Left colon (tissue), 2 donors: ENCODE measurements at regions not wholly inside any gene's neighbourhood (a gene's known extent, or its start where the extent isn't known, plus 50 kb on each side); places are given as distances from the start of the nearest gene placed in this dataset.

Experiments used
- ATAC-seq: fragments of 200-7000 bp; cut with Tn5 transposase; one replicate; pipeline ENCODE4 v1.9.1; 2020; ENCODE audit warnings: mild to moderate bottlenecking, moderate library complexity
- DNase-seq, 2 donors: peaks; one replicate each; pipeline ENCODE4 v3.0.0-alpha.2; 2020
- intact Hi-C, 2 donors: fragments of 100-400 bp; cut with DNase I in 1 of 2; cut with micrococcal nuclease in 1 of 2; formaldehyde crosslinking; loops; one replicate each; pipeline versions ENCODE4 v1.11.2 to v1.14.0; 2022; cut with DNase I, micrococcal nuclease
- donor health status: DM: no; HTN: no; CAD: no.
- donor health status: DM: yes; HTN: yes; CAD: no.

GRCh38 chr2:5520463-5520972 lies 171.7 kb upstream of the SOX11 start:
- ATAC-seq (no peak), DNase-seq (no peak)
- intact Hi-C loops = no loop called here

DNA sequence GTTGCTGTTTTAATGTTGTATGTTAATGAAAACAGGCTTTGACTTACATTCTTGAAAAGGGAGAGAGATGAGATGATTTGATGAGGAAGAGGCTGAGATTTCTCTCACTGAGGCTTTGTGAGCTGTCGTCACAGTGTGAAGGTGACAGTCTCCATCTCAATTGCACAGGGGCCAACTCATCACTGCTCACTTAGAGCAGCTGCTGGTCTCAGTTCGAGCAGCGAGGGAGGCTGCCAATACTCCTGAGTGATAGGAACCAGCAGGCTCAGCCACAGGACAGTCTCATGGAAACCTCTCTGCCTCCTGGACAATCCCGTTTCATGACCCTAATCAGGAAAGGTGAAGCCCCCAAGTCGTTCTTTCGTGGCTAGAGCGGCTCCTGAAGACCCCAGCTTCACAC lies 170.7 kb upstream of the SOX11 start:
- ATAC-seq = no peak
- intact Hi-C loops = no loop called here
- DNase-seq = no peak

DNA sequence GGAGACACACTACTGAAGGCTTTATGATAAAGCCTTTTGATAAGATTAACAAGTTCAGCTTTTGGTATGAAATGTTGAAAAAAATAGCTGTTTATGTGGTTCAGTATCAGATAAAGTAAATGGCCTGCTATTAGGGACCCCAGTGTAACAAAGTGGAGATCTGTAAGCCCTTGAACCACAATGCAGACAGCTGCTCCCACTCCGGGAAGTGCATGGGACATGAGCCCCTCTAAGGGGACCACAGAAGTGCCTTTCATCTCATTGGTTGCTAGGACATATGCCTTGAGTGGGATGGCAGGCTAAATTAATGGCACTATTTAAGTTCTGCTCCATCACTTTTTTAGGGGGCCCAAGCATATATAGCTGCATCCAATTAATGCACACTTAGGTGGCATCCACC lies 167.6 kb upstream of the SOX11 start:
- ATAC-seq = no peak
- DNase-seq = no peak
- intact Hi-C loops = no loop called here

- intact Hi-C loops = no loop called here
Measured at GRCh38 chr2:5528706-5529105, 163.5 kb upstream of the SOX11 start.

GRCh38 chr2:5530011-5530696 lies 162.0 kb upstream of the SOX11 start:
- no peak for DNase-seq
- intact Hi-C loops = no loop called here
- no peak for ATAC-seq

More at GRCh38 chr2:5528706-5529105, 163.5 kb upstream of the SOX11 start:
- ATAC-seq = no peak
- DNase-seq = no peak

- ATAC-seq = no peak
- intact Hi-C loops = no loop called here
- no peak for DNase-seq
Measured at GRCh38 chr2:5535301-5535700, 156.9 kb upstream of the SOX11 start.

- intact Hi-C loops = no loop called here
- ATAC-seq = no peak
- no peak for DNase-seq
Measured at GRCh38 chr2:5537180-5537688, 154.9 kb upstream of the SOX11 start.

- no peak for ATAC-seq
- DNase-seq = no peak
- intact Hi-C loops = no loop called here
Measured at GRCh38 chr2:5538313-5538712, 153.9 kb upstream of the SOX11 start.

DNA sequence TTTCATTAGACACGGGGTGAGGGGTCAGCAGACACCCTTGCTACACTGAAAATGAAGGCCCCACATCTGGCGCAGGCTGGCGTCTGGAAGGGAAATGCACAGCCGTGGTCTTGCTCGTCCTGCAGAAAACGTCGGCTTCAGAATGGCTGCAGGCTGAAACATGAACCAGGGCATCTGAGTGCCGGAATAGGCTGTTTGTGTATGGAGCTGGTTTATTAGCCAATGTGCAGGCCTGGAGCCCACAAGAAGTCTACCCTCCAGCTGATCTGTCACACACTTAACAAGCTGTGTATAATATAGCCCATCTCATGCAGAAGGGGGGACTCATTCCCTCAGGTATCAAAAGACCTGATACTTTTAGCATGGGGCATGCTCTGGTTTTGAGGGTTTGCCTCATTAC lies 153.4 kb upstream of the SOX11 start:
- DNase-seq (no peak), ATAC-seq (no peak)
- intact Hi-C loops = no loop called here

DNA sequence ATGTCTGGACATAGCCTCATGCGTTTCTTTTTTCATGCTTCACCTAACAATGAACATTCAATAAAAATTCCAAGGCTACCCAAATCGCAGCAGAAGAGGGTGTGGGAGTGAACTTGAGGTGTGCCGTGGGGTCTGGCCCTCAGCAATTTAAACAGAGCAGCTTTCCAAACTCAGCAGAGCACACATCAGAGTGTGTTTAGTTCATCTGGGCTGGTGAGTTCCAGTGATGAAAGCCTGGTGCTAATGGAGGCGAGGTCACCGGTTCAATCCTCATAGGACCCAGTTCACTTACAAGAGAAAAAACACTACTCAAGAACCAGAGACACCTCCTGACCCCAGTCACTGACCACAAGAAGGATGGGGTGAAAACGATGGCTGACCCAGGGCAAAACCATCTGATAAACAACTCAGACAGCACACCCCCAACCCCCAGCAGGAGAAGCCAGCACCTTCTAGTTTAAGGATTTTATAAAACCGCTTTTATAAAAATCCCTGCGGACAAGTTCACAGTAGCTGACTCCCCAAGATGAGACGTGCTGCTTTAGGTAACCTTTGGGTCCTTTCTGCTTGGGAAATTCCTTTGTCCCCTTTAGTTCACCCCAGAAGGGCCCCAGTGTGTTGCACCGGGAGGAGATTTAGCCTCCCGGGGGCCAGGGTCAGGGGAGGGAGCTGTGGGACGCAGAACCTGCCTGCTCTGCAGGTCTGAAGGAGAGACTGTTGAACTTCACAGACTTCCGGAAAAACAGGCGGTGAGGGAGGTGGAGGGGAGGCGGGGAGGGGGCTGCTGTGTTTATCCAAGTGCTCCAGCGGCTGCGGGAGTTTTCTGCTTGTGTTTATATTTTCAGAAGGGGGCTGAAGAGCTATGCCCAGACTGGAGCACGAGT lies 152.7 kb upstream of the SOX11 start:
- DNase-seq = no peak
- intact Hi-C loops = no loop called here
- ATAC-seq = no peak

- intact Hi-C loops = no loop called here
- DNase-seq (no peak), ATAC-seq (no peak)
Measured at GRCh38 chr2:5540856-5541255, 151.3 kb upstream of the SOX11 start.

- DNase-seq = no peak
- intact Hi-C loops = no loop called here
- no peak for ATAC-seq
Measured at GRCh38 chr2:5544205-5544786, 147.9 kb upstream of the SOX11 start.

DNA sequence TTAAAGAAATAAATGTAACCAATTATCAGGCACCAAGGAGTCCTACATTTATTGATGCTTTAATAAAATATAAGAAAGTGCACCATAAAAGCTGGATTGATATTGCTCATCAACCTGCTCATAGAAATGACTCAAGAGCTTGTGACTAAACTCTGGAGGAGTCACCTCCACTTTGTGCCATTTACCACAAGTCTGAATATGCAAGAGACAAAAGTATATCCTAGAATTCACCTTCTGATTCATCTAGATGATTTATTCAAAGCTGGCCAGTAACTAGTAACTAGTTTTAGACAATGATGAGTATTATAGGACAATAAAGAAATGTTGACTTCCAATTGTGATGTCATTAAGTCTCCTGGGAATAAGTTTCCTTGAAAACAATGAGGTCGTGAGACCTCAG lies 146.0 kb upstream of the SOX11 start:
- intact Hi-C loops = no loop called here
- DNase-seq (no peak), ATAC-seq (no peak)

DNA sequence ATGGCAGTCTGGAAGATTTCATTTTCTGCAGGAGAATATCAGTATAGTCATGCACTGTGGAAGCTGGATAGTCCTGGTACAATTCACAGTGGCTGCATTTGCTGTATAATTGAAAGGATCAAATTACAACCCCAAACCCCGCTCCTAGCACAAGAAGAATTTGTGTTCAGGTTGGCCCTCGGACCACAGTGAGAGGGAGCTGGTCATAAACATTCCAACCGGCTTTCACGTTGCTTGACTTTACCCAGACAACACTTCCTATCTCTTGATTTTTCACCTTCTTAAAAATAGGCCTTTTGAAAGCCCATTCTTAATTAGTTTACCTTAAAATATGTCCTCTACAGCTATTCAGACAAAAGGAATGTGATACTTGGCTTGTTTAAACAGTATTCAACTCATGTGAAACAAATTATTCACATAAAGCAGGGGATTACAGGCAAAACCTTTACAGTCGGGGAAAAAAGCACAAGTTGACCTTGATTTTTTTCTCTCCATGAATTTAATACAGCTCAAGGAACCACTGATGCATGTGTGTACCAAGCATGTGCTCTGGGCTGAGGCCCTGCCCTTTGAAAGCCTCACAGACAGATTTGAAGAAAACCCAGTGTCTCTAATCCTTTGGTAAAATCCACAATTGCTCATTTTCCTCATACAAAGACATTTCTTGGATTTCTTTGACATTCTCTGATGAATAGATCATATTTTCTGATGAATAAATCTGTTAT lies 143.0 kb upstream of the SOX11 start:
- DNase-seq (no peak), ATAC-seq (no peak)
- intact Hi-C loops = no loop called here

DNA sequence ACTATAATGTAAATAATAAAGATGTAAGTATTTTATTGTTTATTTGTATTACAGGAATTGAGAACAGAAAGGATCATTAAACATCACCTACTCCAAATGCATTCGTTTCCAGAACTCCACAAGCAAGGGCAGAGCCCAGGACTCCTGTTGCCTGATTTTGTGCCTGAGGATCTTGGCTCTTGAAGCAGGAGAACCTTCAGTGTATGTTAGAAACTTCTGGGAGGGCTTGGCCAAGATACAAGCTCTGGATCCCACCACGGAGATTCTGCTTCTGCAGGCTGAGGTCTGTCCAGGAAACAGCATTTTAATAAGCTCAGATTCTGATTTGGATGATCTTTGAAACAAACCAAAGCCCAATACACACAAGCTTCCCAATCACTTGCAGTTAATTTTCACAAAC lies 142.4 kb upstream of the SOX11 start:
- no peak for DNase-seq
- no peak for ATAC-seq
- intact Hi-C loops = no loop called here

DNA sequence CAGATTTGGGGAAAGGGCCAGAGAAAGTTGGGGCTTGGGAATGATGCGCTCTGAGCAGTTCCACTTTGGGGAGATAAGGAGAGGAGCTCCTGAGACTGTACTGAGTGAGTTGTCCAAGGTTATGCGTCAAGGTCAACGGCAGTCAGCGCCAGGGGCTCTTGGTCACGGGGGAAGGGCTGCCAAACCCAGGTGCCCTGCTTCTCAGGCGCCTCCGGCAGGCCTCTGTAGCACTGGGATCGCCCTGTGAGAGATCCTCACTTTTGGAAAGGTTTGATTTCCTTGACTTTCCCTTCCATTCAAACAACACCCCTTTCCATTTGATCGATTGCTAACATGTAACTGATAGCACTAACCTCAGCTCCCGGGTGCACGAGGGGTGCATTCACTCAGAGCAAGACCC lies 136.5 kb upstream of the SOX11 start:
- intact Hi-C loops = no loop called here

DNA sequence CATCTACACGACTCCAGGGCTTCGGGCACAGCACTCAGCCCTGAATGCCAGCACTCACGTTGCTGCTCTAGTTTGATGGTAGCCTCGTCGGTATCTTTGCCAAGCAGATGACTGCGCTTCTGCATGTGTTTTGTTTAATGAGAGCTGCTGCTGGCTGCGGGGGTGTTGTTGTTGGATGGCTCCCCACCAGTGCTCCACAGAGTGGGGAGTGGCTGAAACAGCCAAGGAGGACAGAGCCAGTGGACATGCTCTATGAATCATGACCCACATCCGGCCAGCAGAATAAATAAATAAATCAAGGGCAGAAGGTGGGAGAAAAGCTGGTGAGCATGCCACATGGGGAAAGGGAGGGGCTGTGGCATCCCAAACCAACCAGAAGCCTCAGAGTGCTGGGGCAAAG lies 131.2 kb upstream of the SOX11 start:
- DNase-seq (no peak), ATAC-seq (no peak)
- intact Hi-C loops = no loop called here

More for the DNA sequence above, 136.5 kb upstream of the SOX11 start:
- DNase-seq = no peak
- no peak for ATAC-seq

GRCh38 chr2:5562426-5562825 lies 129.8 kb upstream of the SOX11 start:
- ATAC-seq (no peak), DNase-seq (no peak)
- intact Hi-C loops = no loop called here

DNA sequence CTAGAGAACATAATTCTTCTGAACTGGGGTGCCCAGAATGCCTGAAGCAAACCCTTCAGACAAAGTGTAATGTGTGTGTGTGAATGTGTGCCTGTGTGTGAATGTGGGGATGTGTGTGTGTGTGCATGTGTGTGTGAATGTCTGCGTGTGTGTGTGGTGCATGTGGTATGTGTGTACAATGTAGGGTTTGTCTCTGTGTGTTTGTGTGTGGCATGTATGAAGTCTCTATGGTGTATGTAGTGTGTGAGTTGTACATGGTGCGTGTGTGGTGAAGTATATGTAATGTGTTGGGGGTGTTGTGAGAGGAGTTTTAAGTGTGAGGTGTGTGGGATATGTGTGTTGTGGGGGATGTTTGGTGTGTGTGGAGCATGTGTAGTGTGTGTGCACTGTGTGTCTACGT lies 129.3 kb upstream of the SOX11 start:
- no peak for DNase-seq
- no peak for ATAC-seq
- intact Hi-C loops = no loop called here
